Activated B cell treated with CpG ODN at 0.5 μM for 24 hours (primary cell): ENCODE measurements at regions not wholly inside any gene's neighbourhood (a gene's known extent, or its start where the extent isn't known, plus 50 kb on each side); places are given as distances from the start of the nearest gene placed in this dataset.

Experiments
- ATAC-seq: fragments of 200-7000 bp; cut with Tn5 transposase; one replicate; pipeline ENCODE4 v1.10.0; 2021; ENCODE audit warnings: low read depth, mild to moderate bottlenecking, moderate library complexity
- CTCF ChIA-PET: fragments of 350-600 bp; sonication (Branson Sonifier 250); formaldehyde crosslinking; loops from one replicate; lab custom pipeline; 2021; ENCODE audit warnings: antibody characterized with exemption; lab: Charles Lee
- POLR2A ChIA-PET: fragments of 350-600 bp; sonication (Branson Sonifier 250); formaldehyde crosslinking; loops from one replicate; lab custom pipeline; 2021; ENCODE audit warnings: antibody characterized with exemption; lab: Charles Lee
- DNase-seq: peaks from one replicate; pipeline ENCODE4 v3.0.0; 2022
- H3K27ac Mint-ChIP-seq: one replicate; pipeline ENCODE4 v1.8.0; 2020; ENCODE audit warnings: mixed read lengths
- H3K27me3 Mint-ChIP-seq: one replicate; pipeline ENCODE4 v1.8.0; 2021; ENCODE audit warnings: mixed read lengths
- H3K36me3 Mint-ChIP-seq: one replicate; pipeline ENCODE4 v1.8.0; 2021; ENCODE audit warnings: low read depth, mixed read lengths
- H3K4me1 Mint-ChIP-seq: one replicate; pipeline ENCODE4 v1.8.0; 2021; ENCODE audit warnings: mixed read lengths
- H3K4me3 Mint-ChIP-seq: one replicate; pipeline ENCODE4 v1.8.0; 2020; ENCODE audit warnings: mild to moderate bottlenecking, mixed read lengths
- H3K9me3 Mint-ChIP-seq: one replicate; pipeline ENCODE4 v1.8.0; 2020; ENCODE audit warnings: mixed read lengths
- intact Hi-C: fragments of 100-400 bp; cut with micrococcal nuclease; formaldehyde crosslinking; loops from one replicate; pipeline ENCODE4 v1.15.1; 2024
- TF ChIP-seq, protein P1 (sequence below): fragments of 200-600 bp; IDR thresholded peaks from one replicate; pipeline ENCODE4 v1.8.0; 2022; ENCODE audit warnings: antibody characterized with exemption, mild to moderate bottlenecking

DNA sequence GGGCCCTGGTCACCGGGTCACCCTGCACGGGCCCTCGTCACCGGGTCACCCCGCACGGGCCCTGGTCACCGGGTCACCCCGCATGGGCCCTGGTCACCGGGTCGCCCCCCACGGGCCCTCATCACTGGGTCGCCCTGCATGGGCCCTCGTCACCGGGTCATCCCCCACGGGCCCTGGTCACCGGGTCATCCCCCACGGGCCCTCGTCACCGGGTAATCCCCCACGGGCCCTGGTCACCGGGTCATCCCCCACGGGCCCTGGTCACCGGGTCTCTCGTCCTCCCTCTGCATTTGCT is 77.6 kb downstream of the RIPK4 start:
- intact Hi-C loops, result no loop called here
- ChIA-PET POLR2A (no interaction called here), CTCF (no interaction called here)
- H3K27ac Mint-ChIP-seq, result no peak overlapping the region
- H3K9me3 Mint-ChIP-seq, result peaks cover 3% of the 10 kb centered on the region
- no peak for DNase-seq
- TF ChIP-seq, protein P1, sequence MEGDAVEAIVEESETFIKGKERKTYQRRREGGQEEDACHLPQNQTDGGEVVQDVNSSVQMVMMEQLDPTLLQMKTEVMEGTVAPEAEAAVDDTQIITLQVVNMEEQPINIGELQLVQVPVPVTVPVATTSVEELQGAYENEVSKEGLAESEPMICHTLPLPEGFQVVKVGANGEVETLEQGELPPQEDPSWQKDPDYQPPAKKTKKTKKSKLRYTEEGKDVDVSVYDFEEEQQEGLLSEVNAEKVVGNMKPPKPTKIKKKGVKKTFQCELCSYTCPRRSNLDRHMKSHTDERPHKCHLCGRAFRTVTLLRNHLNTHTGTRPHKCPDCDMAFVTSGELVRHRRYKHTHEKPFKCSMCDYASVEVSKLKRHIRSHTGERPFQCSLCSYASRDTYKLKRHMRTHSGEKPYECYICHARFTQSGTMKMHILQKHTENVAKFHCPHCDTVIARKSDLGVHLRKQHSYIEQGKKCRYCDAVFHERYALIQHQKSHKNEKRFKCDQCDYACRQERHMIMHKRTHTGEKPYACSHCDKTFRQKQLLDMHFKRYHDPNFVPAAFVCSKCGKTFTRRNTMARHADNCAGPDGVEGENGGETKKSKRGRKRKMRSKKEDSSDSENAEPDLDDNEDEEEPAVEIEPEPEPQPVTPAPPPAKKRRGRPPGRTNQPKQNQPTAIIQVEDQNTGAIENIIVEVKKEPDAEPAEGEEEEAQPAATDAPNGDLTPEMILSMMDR, result no peak
- H3K36me3 Mint-ChIP-seq, result no peaks in the 10 kb centered on the region
- ATAC-seq, result no peak
- H3K4me1 Mint-ChIP-seq, result no peaks in the 10 kb centered on the region
- H3K27me3 Mint-ChIP-seq, result peaks cover 14% of the 10 kb centered on the region
- no peak overlapping the region for H3K4me3 Mint-ChIP-seq

DNA sequence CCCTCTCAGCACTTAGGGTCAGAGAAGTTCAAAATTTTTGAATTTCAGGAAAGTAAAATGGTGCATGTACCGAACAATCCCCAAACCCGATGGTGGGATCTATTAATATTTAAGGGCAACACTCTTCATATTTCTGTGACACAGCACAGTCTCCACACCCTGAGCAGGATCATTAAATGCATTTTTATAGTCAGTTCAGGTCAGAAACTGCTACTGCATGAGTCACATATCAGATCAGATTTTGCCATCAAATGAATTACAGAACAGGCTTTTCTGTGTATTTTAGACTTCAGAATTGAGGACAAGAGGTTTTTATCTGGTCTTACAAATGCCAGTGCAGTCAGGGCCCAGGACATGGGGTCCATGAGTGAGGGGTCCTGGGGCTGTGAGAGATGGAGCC is 79.2 kb downstream of the RIPK4 start:
- Mint-ChIP-seq H3K36me3 (no peaks in the 10 kb centered on the region), H3K4me3 (no peak overlapping the region), H3K27me3 (peaks cover 14% of the 10 kb centered on the region), H3K4me1 (no peaks in the 10 kb centered on the region), H3K9me3 (peaks cover 3% of the 10 kb centered on the region), H3K27ac (no peak overlapping the region)
- ATAC-seq (no peak), DNase-seq (no peak)
- POLR2A ChIA-PET, result no interaction called here
- CTCF ChIA-PET, result no interaction called here
- TF ChIP-seq, protein P1, result no peak
- intact Hi-C loops, result no loop called here

DNA sequence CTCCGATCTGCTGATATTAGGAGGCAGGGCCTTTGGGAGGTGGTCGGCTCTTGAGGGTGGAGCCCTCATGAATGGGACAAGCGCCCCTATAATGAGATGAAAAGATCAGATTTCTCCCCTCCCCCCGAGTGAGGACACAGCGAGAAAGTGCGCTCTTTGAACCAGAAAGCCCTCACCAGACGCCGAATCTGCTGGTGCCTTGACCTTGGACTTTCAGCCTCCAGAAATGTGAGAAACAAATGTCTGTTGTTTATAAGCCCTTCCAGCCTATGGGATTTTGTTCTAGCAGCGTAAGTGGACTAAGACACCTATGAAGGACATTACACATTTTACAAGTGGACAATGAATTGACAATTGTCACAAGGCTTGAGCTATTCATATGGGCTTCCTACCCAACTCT is 80.2 kb downstream of the RIPK4 start:
- no peak overlapping the region for H3K27ac Mint-ChIP-seq
- peaks cover 14% of the 10 kb centered on the region for H3K27me3 Mint-ChIP-seq
- CTCF ChIA-PET, result no interaction called here
- H3K36me3 Mint-ChIP-seq, result no peaks in the 10 kb centered on the region
- intact Hi-C loops, result no loop called here
- POLR2A ChIA-PET, result no interaction called here
- no peaks in the 10 kb centered on the region for H3K4me1 Mint-ChIP-seq
- DNase-seq, result no peak
- H3K9me3 Mint-ChIP-seq, result peaks cover 3% of the 10 kb centered on the region
- no peak for ATAC-seq
- no peak overlapping the region for H3K4me3 Mint-ChIP-seq
- TF ChIP-seq, protein P1, result no peak

DNA sequence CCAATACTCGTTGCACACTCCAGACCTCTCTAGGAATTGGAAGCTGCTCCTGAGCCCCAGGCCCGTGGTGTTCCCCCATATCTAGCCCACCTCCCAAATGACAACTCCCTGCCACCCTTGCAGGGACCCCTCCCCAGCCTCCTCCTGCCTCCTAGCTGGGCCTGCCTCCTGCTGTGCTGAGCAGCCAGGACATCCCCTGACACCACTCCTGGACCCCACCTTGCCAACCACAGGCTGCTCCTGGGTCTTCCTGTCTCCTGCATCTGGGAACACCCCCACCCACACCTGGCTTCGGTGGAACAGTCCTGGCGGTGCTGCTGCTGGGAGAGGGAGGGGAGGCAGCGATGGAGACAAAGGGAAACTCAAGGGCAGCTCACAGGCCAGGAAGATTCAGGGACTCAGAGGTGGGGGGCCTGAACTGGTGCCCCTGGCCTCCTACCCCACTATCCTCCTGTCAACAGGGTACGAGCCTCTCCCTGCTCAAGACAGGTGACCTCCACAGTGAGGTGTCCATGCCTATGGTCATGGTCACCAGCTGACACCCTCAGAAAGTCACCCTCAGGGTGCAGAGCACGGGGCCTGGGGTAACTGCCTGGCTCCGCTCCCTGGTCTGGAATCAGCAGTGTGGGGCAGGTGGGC is 81.2 kb downstream of the RIPK4 start:
- intact Hi-C loops, result no loop called here
- DNase-seq (no peak), ATAC-seq (no peak)
- Mint-ChIP-seq H3K4me3 (no peak overlapping the region), H3K27me3 (peaks cover 14% of the 10 kb centered on the region), H3K9me3 (peaks cover 3% of the 10 kb centered on the region), H3K4me1 (no peaks in the 10 kb centered on the region), H3K36me3 (no peaks in the 10 kb centered on the region), H3K27ac (no peak overlapping the region)
- TF ChIP-seq, protein P1, result no peak
- ChIA-PET POLR2A (no interaction called here), CTCF (no interaction called here)

DNA sequence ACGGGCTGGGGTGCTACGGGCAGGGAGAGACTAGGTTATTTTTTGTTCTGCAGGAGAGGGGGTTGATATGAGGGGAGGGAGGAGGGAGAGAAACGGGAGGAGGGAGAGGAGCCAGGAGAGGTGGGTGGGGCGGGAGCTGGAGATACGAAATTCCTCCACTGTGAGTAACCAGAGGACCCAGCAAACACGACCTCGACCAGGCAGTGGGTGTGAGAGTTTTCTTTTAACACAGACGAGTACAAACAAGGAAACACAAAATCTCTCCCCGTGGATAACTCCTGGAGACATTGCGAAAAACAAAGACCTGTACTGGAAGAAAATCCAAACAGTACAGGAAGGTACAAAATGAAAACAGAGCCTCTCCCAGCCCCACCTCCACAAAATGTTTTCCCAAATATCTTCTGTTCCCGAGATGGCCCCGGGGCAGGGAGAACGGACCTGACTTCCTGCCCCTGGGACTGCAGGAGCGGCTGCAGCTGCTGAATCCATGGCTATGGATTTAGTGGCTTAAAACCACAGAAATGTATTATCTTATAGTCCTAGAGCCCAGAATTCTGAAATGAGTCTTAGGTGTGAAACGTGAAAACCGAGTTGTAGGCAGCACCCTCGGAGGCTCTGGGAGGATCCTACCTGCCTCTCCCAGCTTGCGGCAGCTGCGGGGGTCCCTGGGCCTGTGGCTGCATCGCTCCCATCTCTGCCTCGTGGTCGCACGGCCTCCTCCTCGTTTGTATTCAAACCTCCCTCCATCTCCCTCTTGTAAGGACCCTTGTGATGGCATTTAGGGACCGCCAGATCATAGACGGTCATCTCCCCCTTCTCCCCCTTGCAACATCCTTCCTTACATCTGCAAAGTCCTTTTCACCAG is 82.2 kb downstream of the RIPK4 start:
- TF ChIP-seq, protein P1, result no peak
- intact Hi-C loops, result no loop called here
- no peak overlapping the region for H3K4me3 Mint-ChIP-seq
- ATAC-seq (no peak), DNase-seq (no peak)
- no peak overlapping the region for H3K27ac Mint-ChIP-seq
- ChIA-PET CTCF (no interaction called here), POLR2A (no interaction called here)
- H3K36me3 Mint-ChIP-seq, result no peaks in the 10 kb centered on the region
- H3K9me3 Mint-ChIP-seq, result peaks cover 2% of the 10 kb centered on the region
- peaks cover 15% of the 10 kb centered on the region for H3K27me3 Mint-ChIP-seq
- H3K4me1 Mint-ChIP-seq, result no peaks in the 10 kb centered on the region
